Trophoblast cell (in vitro differentiated cells and primary cell): ENCODE measurements at regions not wholly inside any gene's neighbourhood (a gene's known extent, or its start where the extent isn't known, plus 50 kb on each side); places are given as distances from the start of the nearest gene placed in this dataset.

Experiments used
- DNase-seq, 2 donors: peaks; one replicate each; pipeline ENCODE4 v3.0.0-alpha.2; 2016
- H2AFZ ChIP-seq: 2 replicates; pipeline ENCODE4 v1.6.1; 2013; ENCODE audit warnings: low read length, moderate library complexity, mild to moderate bottlenecking; ENCODE audit not compliant: insufficient read depth, poor library complexity
- H2AK5ac ChIP-seq: 2 replicates; pipeline ENCODE4 v1.6.1; 2013; ENCODE audit warnings: mild to moderate bottlenecking, low read length
- H2BK120ac ChIP-seq: 2 replicates; pipeline ENCODE4 v1.6.1; 2013; ENCODE audit warnings: low read length, mild to moderate bottlenecking, moderate library complexity; ENCODE audit not compliant: insufficient read depth, poor library complexity
- H2BK12ac ChIP-seq: 2 replicates; pipeline ENCODE4 v1.6.1; 2013; ENCODE audit warnings: mild to moderate bottlenecking, low read length, moderate library complexity
- H2BK5ac ChIP-seq: 2 replicates; pipeline ENCODE4 v1.6.1; 2013; ENCODE audit warnings: low read length, low read depth, moderate library complexity, mild to moderate bottlenecking; ENCODE audit not compliant: poor library complexity
- H3K14ac ChIP-seq: 2 replicates; pipeline ENCODE4 v1.6.1; 2013; ENCODE audit warnings: mild to moderate bottlenecking, low read length
- H3K18ac ChIP-seq: 2 replicates; pipeline ENCODE4 v1.6.1; 2013; ENCODE audit warnings: mild to moderate bottlenecking, low read length
- H3K23ac ChIP-seq: 2 replicates; pipeline ENCODE4 v1.6.1; 2013; ENCODE audit warnings: low read length
- H3K27ac ChIP-seq: 2 replicates; pipeline ENCODE4 v1.5.1; 2013; ENCODE audit warnings: low read depth, mild to moderate bottlenecking, inconsistent platforms, low read length, moderate library complexity
- H3K27me3 ChIP-seq: 2 replicates; pipeline ENCODE4 v1.6.1; 2013; ENCODE audit warnings: inconsistent platforms, mild to moderate bottlenecking, low read length, moderate library complexity; ENCODE audit not compliant: insufficient read depth
- H3K36me3 ChIP-seq, 2 experiments: 1 replicate in 1 of 2; 2 replicates in 1 of 2; pipeline ENCODE4 v1.6.1; 2013; ENCODE audit warnings: low read length in 2 of 2, mild to moderate bottlenecking in 2 of 2, moderate library complexity in 1 of 2; ENCODE audit not compliant: insufficient read depth in 2 of 2, control insufficient read depth in 1 of 2
- H3K4ac ChIP-seq: 2 replicates; pipeline ENCODE4 v1.6.1; 2013; ENCODE audit warnings: low read depth, mild to moderate bottlenecking, low read length, moderate library complexity
- H3K4me1 ChIP-seq, 2 experiments: 1 replicate in 1 of 2; 2 replicates in 1 of 2; pipeline ENCODE4 v1.6.1; 2013; ENCODE audit warnings: low read length in 2 of 2, mild to moderate bottlenecking in 2 of 2, moderate library complexity in 1 of 2; ENCODE audit not compliant: insufficient read depth in 2 of 2, control insufficient read depth in 1 of 2
- H3K4me2 ChIP-seq: 2 replicates; pipeline ENCODE4 v1.6.1; 2013; ENCODE audit warnings: inconsistent platforms, mild to moderate bottlenecking, low read length, moderate library complexity
- H3K4me3 ChIP-seq: 2 replicates; pipeline ENCODE4 v1.5.1; 2013; ENCODE audit warnings: mild to moderate bottlenecking, low read depth, low read length, inconsistent platforms
- H3K79me1 ChIP-seq: one replicate; pipeline ENCODE4 v1.6.1; 2013; ENCODE audit warnings: low read length
- H3K79me2 ChIP-seq: 2 replicates; pipeline ENCODE4 v1.6.1; 2013; ENCODE audit warnings: low read length, mild to moderate bottlenecking; ENCODE audit not compliant: control insufficient read depth, insufficient read depth, poor library complexity
- H3K9ac ChIP-seq: 2 replicates; pipeline ENCODE4 v1.6.1; 2013; ENCODE audit warnings: mild to moderate bottlenecking, low read length
- H3K9me3 ChIP-seq: 2 replicates; pipeline ENCODE4 v1.6.1; 2013; ENCODE audit warnings: low read depth, mild to moderate bottlenecking, control low read depth, inconsistent platforms, low read length; ENCODE audit not compliant: insufficient read depth
- H4K12ac ChIP-seq: 2 replicates; pipeline ENCODE4 v1.6.1; 2013; ENCODE audit warnings: low read depth, mild to moderate bottlenecking, low read length, moderate library complexity
- H4K8ac ChIP-seq: 2 replicates; pipeline ENCODE4 v1.6.1; 2013; ENCODE audit warnings: low read depth, mild to moderate bottlenecking, low read length, moderate library complexity
- H4K91ac ChIP-seq: one replicate; pipeline ENCODE4 v1.6.1; 2013; ENCODE audit warnings: low read depth, mild to moderate bottlenecking, low read length, moderate library complexity
- whole genome bisulfite sequencing: extraction: QIAGEN DNeasy Blood & Tissue Kit; methylation state at CpG from one replicate; pipeline ENCODE4 v1.1.7; 2013; ENCODE audit warnings: missing lambda C conversion rate; ENCODE audit not compliant: insufficient read length, insufficient coverage; ENCODE audit errors: extremely low coverage; 5-methylcytosine and 5-hydroxymethylcytosine counted together

GRCh38 chr1:37308031-37308960 is 166.1 kb upstream of the ZC3H12A start:
- H3K23ac ChIP-seq: no peak overlapping the region
- H2BK12ac ChIP-seq: no peak overlapping the region
- no CpG with 5 or more reads among the region's 25 CpGs for WGBS

GRCh38 chr1:37309574-37309973 is 164.8 kb upstream of the ZC3H12A start:
- Histone ChIP-seq H3K27me3 (no peaks in the 10 kb centered on the region), H3K36me3 (no peaks in the 10 kb centered on the region), H2BK5ac (no peak overlapping the region), H3K79me2 (no peaks in the 10 kb centered on the region), H3K4me3 (no peak overlapping the region), H4K8ac (no peak overlapping the region), H2AFZ (no peak overlapping the region), H3K4me1 (no peaks in the 10 kb centered on the region), H3K18ac (no peak overlapping the region), H3K14ac (no peak overlapping the region), H2BK12ac (no peak overlapping the region), H3K23ac (no peak overlapping the region), H3K4me2 (no peak overlapping the region), H3K79me1 (no peaks in the 10 kb centered on the region), H4K12ac (no peak overlapping the region), H2AK5ac (no peak overlapping the region), H3K9ac (no peak overlapping the region), H4K91ac (no peak overlapping the region), H3K27ac (no peak overlapping the region), H3K4ac (no peak overlapping the region), H3K9me3 (no peaks in the 10 kb centered on the region), H2BK120ac (no peak overlapping the region)
- WGBS: no CpG with 5 or more reads among the region's 3 CpGs
- DNase-seq: no peak

More at GRCh38 chr1:37308031-37308960, 166.1 kb upstream of the ZC3H12A start:
- Histone ChIP-seq H3K27me3 (no peaks in the 10 kb centered on the region), H3K9ac (no peak overlapping the region), H3K4me1 (no peaks in the 10 kb centered on the region), H3K79me2 (no peaks in the 10 kb centered on the region), H4K91ac (no peak overlapping the region), H2BK5ac (no peak overlapping the region), H3K79me1 (no peaks in the 10 kb centered on the region), H3K36me3 (no peaks in the 10 kb centered on the region), H3K4ac (no peak overlapping the region), H3K14ac (no peak overlapping the region), H3K4me3 (no peak overlapping the region), H2AK5ac (no peak overlapping the region), H3K9me3 (no peaks in the 10 kb centered on the region), H4K12ac (no peak overlapping the region), H3K18ac (no peak overlapping the region), H2BK120ac (no peak overlapping the region), H3K4me2 (no peak overlapping the region), H3K27ac (no peak overlapping the region), H4K8ac (no peak overlapping the region), H2AFZ (no peak overlapping the region)
- DNase-seq: no peak

- no peak overlapping the region for H4K91ac ChIP-seq
- H3K9me3 ChIP-seq: no peaks in the 10 kb centered on the region
- H3K18ac ChIP-seq: no peak overlapping the region
- H3K27ac ChIP-seq: no peak overlapping the region
- H2BK120ac ChIP-seq: no peak overlapping the region
- no peak overlapping the region for H3K4me2 ChIP-seq
- no peak overlapping the region for H4K8ac ChIP-seq
- no peaks in the 10 kb centered on the region for H3K36me3 ChIP-seq
- no peaks in the 10 kb centered on the region for H3K79me1 ChIP-seq
- no peak for DNase-seq
- H3K4me1 ChIP-seq: no peaks in the 10 kb centered on the region
- no peak overlapping the region for H3K4ac ChIP-seq
- no peaks in the 10 kb centered on the region for H3K27me3 ChIP-seq
- WGBS: no CpG with 5 or more reads among the region's 13 CpGs
- H2AK5ac ChIP-seq: no peak overlapping the region
- H3K79me2 ChIP-seq: no peaks in the 10 kb centered on the region
- no peak overlapping the region for H2AFZ ChIP-seq
- H2BK12ac ChIP-seq: no peak overlapping the region
- H4K12ac ChIP-seq: no peak overlapping the region
- no peak overlapping the region for H3K4me3 ChIP-seq
- no peak overlapping the region for H3K23ac ChIP-seq
- H2BK5ac ChIP-seq: no peak overlapping the region
- H3K14ac ChIP-seq: no peak overlapping the region
- no peak overlapping the region for H3K9ac ChIP-seq
Observed at GRCh38 chr1:37310064-37310463, 164.3 kb upstream of the ZC3H12A start.

GRCh38 chr1:37315371-37315846 is 159.0 kb upstream of the ZC3H12A start:
- Histone ChIP-seq H3K36me3 (no peaks in the 10 kb centered on the region), H2BK120ac (no peak overlapping the region), H2BK5ac (no peak overlapping the region), H3K9ac (no peak overlapping the region), H3K4ac (no peak overlapping the region), H3K18ac (no peak overlapping the region), H3K4me3 (no peak overlapping the region), H3K4me2 (no peak overlapping the region), H3K14ac (no peak overlapping the region), H3K9me3 (peaks cover 8% of the 10 kb centered on the region), H3K27ac (no peak overlapping the region), H3K4me1 (no peaks in the 10 kb centered on the region), H2AK5ac (no peak overlapping the region), H4K91ac (no peak overlapping the region), H4K8ac (no peak overlapping the region), H3K79me1 (no peaks in the 10 kb centered on the region), H3K27me3 (peaks cover 10% of the 10 kb centered on the region), H3K23ac (no peak overlapping the region), H3K79me2 (no peaks in the 10 kb centered on the region), H2AFZ (no peak overlapping the region), H4K12ac (no peak overlapping the region), H2BK12ac (no peak overlapping the region)
- DNase-seq: no peak
- no CpG with 5 or more reads among the region's 4 CpGs for WGBS
